GM21390 (cell line): ENCODE measurements at regions not wholly inside any gene's neighbourhood (a gene's known extent, or its start where the extent isn't known, plus 50 kb on each side); places are given as distances from the start of the nearest gene placed in this dataset.

ENCODE experiments used
- ATAC-seq: cut with Tn5 transposase; IDR thresholded peaks from one replicate; pipeline ENCODE4 v1.9.1; 2021; ENCODE audit not compliant: unreplicated experiment

DNA sequence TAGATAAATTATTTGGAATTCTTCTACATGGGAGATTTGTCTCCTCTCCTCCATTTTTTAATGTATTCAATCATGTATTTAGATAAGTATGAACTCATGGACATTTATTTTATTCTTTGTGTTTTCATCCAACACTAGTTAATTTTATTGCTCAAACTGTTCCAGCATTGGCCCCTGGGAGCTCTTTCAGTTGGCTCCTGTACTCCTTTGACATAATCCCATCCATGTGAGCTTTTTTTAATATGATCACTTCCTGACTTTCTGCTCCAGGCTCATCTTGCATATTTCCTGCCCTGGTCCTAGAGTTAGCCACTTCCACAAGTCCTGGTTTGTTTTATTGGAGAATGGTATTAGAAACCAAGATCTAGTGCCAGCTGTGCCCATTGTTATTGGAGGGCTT is 419.0 kb upstream of the CDH11 start:
- no peak for ATAC-seq

GRCh38 chr16:65538976-65539375 is 417.1 kb upstream of the CDH11 start:
- ATAC-seq = no peak

GRCh38 chr16:65537336-65537735 is 415.5 kb upstream of the CDH11 start:
- no peak for ATAC-seq

GRCh38 chr16:65534121-65534528 is 412.3 kb upstream of the CDH11 start:
- no peak for ATAC-seq

DNA sequence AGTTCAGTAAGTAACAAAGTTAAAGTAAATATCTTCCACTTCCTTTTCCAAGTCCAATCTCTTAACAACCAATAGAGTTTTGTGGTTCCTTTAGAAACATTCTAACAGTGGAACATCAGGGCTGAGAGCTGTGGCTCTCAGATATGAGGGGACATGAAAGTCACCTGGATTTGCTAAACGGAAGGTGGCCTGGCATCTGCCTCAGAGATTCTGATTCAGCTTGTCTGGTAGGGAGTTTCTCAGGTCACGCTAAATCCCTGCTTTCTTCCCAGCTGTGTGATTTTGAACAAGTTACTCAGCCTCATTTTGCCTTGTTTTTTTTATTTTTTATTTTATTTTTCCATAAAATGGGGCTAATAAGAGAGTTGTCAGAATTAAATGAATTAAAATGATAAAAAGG is 411.0 kb upstream of the CDH11 start:
- no peak for ATAC-seq

GRCh38 chr16:65532258-65532657 is 410.4 kb upstream of the CDH11 start:
- ATAC-seq = no peak

DNA sequence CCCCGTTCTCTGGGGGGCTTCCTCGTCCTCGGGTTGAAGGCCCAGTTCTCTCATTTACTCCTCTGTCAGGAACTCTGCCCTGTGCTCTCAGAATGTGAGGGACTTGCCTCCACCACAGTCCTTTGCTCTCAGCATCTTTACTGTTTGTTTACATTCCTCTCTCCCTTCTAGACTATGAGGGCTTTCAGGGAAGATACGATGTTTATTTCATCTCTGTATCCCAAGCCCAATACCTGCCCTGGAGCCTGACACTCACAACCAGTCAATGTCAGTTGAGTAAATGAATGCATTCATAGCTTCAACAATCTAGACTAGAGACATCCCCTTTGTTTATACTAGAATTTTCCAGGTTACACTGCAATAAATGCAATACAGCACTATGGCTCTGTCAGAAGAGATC is 409.6 kb upstream of the CDH11 start:
- ATAC-seq = no peak

DNA sequence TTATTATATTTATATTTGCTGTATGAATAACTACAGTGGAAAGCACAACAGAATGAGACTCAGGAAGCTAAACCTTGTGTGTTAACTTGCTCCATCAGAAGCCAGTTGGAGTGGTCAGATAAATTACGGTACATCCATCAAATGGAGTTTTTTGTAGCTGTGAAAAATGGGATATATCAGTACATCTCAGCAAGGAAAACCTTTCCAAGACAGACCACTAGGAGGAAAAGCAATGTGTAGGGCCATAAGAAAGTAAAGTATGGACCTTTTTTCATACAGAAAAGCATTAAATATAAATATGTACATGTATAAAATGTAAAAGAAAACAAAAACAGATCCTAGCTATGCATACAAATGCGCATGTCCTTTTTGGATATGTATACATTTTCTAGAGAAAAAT is 403.8 kb upstream of the CDH11 start:
- no peak for ATAC-seq

GRCh38 chr16:65524997-65525396 is 403.1 kb upstream of the CDH11 start:
- no peak for ATAC-seq

DNA sequence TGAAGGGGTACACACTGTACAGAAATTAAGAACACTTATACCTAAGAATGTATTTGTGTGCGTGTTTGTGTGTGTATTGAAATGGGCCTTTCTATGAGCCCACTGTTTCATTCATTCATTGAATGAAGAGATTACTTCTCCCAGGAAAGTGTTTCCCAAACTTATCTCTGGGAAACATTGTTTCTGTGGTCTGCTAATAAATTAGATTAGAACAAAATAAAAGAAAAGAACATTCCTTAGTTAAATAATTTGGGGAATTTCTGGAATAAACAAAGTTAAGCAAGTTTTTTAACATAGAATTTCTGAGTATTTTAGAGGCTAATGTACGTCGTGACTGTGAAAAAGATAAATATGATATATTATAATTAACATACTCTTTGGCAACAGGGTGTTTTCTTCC is 402.4 kb upstream of the CDH11 start:
- no peak for ATAC-seq

- no peak for ATAC-seq
These were observed 401.6 kb upstream of the CDH11 start for GRCh38 chr16:65523283-65523944.

DNA sequence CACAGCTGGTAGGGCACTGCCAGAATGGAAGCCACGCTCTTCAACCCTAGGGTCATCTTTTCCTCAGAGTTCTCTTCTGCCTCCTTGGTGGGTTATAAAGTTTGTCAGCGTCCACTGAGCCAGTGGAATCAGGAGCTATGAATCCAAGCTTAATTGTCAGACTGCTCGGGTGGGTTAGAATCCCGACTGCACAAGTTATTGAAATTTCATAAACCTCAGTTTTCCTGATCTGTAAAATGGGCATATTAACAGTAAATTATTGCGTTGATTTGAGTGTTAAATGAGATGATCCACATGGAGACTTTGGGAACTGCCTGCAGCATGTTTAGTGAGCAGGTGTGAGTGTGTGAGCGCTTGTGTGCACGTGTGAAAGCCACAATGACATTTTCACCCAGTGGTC is 400.5 kb upstream of the CDH11 start:
- ATAC-seq = no peak

GRCh38 chr16:65521633-65522328 is 399.9 kb upstream of the CDH11 start:
- no peak for ATAC-seq

DNA sequence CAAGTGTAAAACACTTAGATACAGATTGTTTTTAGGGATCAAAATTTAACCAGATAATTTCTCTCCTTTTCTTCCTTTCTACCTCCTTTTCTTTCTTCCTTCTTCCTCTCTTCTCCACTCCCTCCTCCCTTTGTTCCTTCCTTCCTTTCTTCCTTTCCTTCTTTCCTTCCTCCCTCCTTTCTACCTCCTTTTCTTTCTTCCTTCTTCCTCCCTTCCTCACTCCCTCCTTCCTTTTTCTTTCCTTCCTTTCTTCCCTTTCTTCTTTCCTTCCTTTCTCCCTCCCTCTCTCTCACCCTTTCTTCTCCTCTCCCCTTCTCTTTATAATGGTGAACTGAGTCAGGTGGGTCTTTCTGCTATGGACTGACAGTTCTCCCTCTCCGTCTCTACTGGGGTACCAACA is 397.5 kb upstream of the CDH11 start:
- no peak for ATAC-seq

DNA sequence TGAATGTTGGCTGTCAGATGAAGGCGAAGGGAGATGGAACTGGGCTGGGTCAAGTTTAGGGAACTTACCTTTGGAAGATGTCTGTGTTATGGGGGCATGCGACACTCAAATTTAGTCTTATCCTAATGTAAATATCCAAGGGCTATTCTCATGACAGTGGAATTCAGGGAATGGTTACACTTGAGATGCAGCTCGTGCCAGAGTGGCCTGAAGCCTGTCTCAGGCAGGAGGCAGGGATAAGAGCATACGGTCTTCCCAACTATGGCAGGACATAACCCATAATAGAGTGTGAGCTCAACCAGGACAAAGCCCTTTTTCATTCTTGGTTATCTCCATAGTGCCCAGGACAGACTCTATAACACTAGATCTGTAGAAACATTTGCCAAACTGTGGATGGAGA is 393.3 kb upstream of the CDH11 start:
- ATAC-seq = no peak

- ATAC-seq = no peak
These were observed 389.0 kb upstream of the CDH11 start for GRCh38 chr16:65510850-65511249.

GRCh38 chr16:65510241-65510640 is 388.4 kb upstream of the CDH11 start:
- ATAC-seq = no peak

GRCh38 chr16:65509172-65509571 is 387.3 kb upstream of the CDH11 start:
- no peak for ATAC-seq

DNA sequence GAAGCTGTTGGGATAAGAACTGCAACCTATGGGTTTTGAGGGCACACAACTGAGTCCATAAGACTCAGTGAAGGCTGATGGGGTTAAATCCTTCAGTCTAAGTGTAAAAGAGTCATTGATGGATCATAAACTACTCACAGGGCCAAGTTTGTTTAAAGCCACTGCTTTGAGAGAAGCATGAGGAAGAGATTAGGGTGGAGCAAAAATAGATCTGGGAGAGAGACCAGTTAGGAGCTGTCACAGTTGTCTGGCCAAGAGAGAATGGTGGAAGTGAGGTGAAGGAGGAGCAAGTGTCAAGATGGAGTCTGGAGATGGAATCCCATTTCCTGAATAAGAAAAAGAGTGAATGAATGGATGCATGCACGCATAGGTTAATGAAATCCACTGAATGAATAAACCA is 379.1 kb upstream of the CDH11 start:
- no peak for ATAC-seq

DNA sequence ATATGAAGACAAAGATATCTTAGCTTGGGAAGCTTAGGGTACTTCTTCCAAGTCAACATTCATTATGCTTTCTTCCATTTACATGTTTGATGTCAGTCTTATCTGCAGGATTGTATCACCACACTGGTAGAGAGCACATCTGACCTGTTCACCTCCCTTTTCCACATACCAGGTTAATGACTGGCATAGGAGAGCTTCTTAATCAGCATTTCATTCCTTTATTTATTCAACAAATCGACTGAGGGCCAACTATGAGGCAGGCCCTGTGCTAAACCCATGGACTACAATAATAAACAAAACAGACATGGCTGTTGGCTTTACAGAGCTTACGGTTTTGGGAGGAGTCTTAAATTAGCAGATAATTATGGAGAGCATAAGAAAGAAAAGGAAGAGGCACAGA is 378.1 kb upstream of the CDH11 start:
- ATAC-seq = no peak

- ATAC-seq = no peak
These were observed 377.7 kb upstream of the CDH11 start for GRCh38 chr16:65499566-65499965.

DNA sequence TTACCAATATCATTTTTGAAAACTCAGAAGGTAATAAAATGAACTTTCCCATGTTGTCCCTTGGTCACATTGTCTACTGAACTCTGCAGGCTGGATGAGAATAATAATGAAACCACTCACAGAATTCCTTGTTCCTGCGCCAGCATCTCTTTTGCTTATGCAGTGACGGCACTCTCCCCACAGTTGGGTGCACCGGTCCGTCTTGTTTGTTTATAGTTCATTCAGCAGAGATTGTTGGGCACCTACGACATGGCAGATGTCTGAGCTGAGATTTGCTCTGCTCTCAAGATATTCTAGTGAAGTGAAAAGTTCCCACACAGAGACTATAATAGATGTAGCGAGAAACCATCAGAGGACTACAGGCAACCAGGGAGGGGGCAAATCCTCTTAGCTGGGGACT is 375.7 kb upstream of the CDH11 start:
- ATAC-seq = no peak

DNA sequence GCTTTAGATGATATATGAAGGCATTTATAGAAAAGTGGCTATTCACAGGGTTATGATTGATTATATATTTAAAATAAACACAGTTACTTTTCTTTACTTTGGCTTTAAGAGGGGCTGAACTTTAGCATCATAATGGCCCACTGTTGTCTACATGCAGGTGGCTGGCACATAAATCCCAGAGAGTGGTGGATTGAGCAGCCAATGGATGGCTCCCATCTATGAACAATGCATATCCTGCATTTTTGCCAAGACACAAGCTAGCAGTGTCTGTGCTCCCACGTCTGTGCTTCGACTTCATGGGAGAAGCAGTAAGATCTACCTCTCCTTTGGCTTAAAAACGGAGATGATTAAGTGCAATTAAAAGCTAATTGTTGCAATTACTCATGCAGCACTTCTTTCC is 373.2 kb upstream of the CDH11 start:
- ATAC-seq = no peak
